ENCODE measurements at regions not wholly inside any gene's neighbourhood (a gene's known extent, or its start where the extent isn't known, plus 50 kb on each side); places are given as distances from the start of the nearest gene placed in this dataset.
A peak's percentile ranks its signal among the peaks of the same experiment; 100 is the strongest.
"Not testable (repeated sequence)": the region's sequence is repeated elsewhere in the genome, so short reads cannot be mapped to it uniquely, and the experiment has no call there.

GRCh38 chr14:90458536-90458935 is 61.7 kb downstream of the CALM1 start:
- DNase-seq: no peak

GRCh38 chr14:90460136-90460535 is 63.3 kb downstream of the CALM1 start:
- no peak for DNase-seq

- no peak for DNase-seq
Measured at GRCh38 chr14:90461425-90461824, 64.6 kb downstream of the CALM1 start.

GRCh38 chr14:90464481-90464880 is 67.7 kb downstream of the CALM1 start:
- DNase-seq: no peak

- DNase-seq: peak; percentile 62
Measured at GRCh38 chr14:90467501-90467900, 70.7 kb downstream of the CALM1 start.

GRCh38 chr14:90469416-90469815 is 72.6 kb downstream of the CALM1 start:
- DNase-seq: not testable (repeated sequence)

- DNase-seq: no peak
Measured at GRCh38 chr14:90472632-90473031, 75.8 kb downstream of the CALM1 start.

All from NCI-H524 treated with DMSO at 0.1 percent for 48 hours (cell line).